ENCODE measurements at regions not wholly inside any gene's neighbourhood (a gene's known extent, or its start where the extent isn't known, plus 50 kb on each side); places are given as distances from the start of the nearest gene placed in this dataset.

DNA sequence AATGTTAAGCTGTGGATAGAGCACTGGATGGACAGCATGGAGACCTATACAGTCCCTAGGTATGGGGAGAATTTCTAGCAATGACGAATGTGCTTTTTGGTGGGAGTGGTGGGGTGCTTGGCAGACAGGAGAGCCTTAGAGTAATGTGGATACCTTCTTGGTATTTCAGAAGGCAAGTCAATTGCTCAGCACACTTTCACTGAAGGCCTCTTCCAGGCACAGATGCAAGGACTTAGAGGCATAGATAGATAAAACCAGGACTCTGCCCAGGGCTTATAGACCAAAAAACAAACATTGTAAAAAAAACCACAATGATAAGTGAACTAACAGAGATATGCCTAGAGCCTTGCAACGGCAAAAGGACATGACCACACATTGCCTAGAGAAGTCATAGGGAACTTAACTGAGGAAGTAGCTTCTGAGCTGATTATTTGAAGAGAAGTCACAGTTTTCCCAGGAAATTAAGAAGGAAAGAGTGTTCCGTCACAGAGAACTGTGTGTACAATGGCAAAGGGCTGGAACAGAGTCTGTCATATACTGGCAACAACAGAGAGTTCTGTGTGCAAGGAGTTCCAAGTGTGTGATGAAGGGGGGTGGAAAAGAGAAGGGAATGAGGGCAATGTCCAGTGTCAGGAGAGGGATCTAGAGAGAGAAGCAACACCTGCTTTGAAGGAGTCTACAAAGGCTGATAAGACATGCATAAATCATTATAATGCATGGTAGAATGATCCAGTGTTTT lies 65.9 kb upstream of the PICALM start:
- peaks cover 3% of the 10 kb centered on the region for H3K36me3 Mint-ChIP-seq (ENCODE audit: insufficient read depth)
- ATAC-seq (replicated peaks) = no peak
- no peaks in the 10 kb centered on the region for H3K27me3 Mint-ChIP-seq
- peaks cover 10 to 25% of the 10 kb centered on the region in 2 donors for H3K4me1 Mint-ChIP-seq (ENCODE audit: low read depth in 2 of 2)
- DNase-seq = no peak
- no peak overlapping the region for H3K4me3 Mint-ChIP-seq
- H3K9me3 Mint-ChIP-seq = no peaks in the 10 kb centered on the region
- no peak overlapping the region for H3K27ac Mint-ChIP-seq

DNA sequence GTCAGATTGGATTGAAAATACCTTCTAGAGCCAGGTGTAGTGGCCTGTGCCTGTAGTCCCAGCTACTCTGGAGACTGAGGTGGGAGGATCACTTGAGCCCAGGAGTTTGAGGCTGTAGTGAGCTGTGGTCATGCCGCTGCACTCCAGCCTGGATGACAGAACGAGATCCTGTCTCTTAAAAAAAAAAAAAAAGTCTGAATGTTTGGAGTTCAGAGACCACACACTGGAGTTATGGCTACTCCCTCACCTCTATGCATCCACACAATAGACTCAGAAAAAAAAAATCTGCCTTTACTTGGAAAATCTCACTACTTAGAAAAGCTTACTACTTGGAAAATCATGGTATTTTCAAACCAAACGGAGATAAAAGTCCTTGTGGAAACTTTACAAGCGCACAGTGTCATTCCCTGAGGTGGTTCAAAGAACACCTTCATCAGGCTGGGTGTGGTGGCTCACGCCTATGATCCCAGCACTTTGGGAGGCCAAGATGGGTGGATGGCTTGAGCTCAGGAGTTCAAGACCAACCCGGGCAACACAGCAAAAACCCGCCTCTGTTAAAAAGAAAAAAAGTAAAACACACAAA lies 63.9 kb upstream of the PICALM start:
- Mint-ChIP-seq H3K4me1 (ENCODE audit: low read depth in 2 of 2) (peaks cover 2 to 9% of the 10 kb centered on the region in 2 donors), H3K9me3 (no peaks in the 10 kb centered on the region), H3K27ac (no peak overlapping the region), H3K27me3 (no peaks in the 10 kb centered on the region), H3K36me3 (ENCODE audit: insufficient read depth) (no peaks in the 10 kb centered on the region), H3K4me3 (no peak overlapping the region)
- DNase-seq (no peak), ATAC-seq (replicated peaks) (no peak)

DNA sequence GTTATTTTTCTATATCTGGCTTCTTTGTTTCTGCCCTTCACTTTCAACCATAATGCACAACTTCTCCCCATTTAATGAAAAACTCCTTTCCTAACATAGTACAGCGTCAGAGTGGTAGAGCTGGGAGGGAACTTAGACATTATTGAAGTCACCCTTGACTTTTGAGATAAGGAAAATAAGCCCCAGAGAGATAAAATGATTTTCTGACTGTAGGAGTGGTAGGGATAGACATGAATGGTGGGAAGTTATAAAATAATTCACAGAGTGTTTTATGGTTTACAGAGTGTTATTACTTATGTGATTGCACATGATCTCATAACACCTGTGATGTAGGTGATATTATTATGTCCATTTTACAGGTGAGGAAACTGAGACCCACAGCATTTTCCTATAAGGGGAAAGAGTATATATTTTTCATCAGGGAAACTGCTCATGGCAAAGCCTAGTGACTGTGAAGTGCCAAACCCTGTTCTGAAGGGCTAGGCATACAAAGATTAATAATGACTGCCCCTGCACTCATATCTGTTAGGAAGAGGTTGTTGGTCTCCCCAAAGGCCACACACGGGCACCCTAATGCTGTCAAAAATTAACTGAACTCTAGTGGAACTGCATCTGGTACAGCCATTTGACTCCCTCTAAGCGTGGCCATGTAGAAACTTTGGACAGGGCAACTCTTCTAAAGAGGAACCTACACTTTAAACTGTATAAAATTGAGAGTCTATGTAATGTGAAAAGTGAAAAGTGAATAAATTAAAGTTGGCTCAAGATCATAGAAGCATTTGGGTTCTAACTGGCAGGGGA lies 61.1 kb upstream of the PICALM start:
- Mint-ChIP-seq H3K4me1 (ENCODE audit: low read depth in 2 of 2) (peaks cover under 1 to 3% of the 10 kb centered on the region in 2 donors), H3K36me3 (ENCODE audit: insufficient read depth) (no peaks in the 10 kb centered on the region), H3K9me3 (no peaks in the 10 kb centered on the region), H3K27ac (no peak overlapping the region), H3K4me3 (no peak overlapping the region), H3K27me3 (no peaks in the 10 kb centered on the region)
- DNase-seq (no peak), ATAC-seq (replicated peaks) (no peak)

- DNase-seq (no peak), ATAC-seq (replicated peaks) (no peak)
- no peaks in the 10 kb centered on the region for H3K36me3 Mint-ChIP-seq (ENCODE audit: insufficient read depth)
- no peak overlapping the region for H3K4me3 Mint-ChIP-seq
- no peaks in the 10 kb centered on the region for H3K27me3 Mint-ChIP-seq
- no peaks in the 10 kb centered on the region for H3K9me3 Mint-ChIP-seq
- H3K27ac Mint-ChIP-seq = no peak overlapping the region
- H3K4me1 Mint-ChIP-seq (ENCODE audit: low read depth in 2 of 2) = peaks cover 0 to 6% of the 10 kb centered on the region in 2 donors
Measured at GRCh38 chr11:86128914-86129313, 60.0 kb upstream of the PICALM start.

DNA sequence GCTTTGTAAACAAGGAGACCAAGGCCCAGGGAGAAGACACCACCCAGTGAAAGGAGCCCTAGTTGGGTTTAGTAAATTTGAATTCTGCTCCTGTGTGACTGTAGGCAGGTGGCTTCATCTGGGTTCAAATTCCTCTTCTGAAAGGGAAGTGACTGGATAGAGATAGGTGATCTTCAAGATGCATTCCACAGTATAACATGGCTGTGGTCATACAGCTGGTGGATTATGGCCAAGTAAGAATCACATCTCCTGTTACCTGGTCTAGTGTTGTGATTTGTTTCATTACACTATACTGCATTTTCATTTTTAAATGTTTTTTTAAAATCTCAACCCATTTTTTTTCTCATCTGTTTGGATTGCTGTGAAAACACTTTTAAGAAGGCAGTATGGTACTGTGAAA lies 58.0 kb upstream of the PICALM start:
- Mint-ChIP-seq H3K36me3 (ENCODE audit: insufficient read depth) (no peaks in the 10 kb centered on the region), H3K27me3 (no peaks in the 10 kb centered on the region), H3K4me3 (no peak overlapping the region), H3K9me3 (no peaks in the 10 kb centered on the region), H3K27ac (no peak overlapping the region), H3K4me1 (ENCODE audit: low read depth in 2 of 2) (peaks cover 0 to 6% of the 10 kb centered on the region in 2 donors)
- ATAC-seq (replicated peaks) (no peak), DNase-seq (no peak)

DNA sequence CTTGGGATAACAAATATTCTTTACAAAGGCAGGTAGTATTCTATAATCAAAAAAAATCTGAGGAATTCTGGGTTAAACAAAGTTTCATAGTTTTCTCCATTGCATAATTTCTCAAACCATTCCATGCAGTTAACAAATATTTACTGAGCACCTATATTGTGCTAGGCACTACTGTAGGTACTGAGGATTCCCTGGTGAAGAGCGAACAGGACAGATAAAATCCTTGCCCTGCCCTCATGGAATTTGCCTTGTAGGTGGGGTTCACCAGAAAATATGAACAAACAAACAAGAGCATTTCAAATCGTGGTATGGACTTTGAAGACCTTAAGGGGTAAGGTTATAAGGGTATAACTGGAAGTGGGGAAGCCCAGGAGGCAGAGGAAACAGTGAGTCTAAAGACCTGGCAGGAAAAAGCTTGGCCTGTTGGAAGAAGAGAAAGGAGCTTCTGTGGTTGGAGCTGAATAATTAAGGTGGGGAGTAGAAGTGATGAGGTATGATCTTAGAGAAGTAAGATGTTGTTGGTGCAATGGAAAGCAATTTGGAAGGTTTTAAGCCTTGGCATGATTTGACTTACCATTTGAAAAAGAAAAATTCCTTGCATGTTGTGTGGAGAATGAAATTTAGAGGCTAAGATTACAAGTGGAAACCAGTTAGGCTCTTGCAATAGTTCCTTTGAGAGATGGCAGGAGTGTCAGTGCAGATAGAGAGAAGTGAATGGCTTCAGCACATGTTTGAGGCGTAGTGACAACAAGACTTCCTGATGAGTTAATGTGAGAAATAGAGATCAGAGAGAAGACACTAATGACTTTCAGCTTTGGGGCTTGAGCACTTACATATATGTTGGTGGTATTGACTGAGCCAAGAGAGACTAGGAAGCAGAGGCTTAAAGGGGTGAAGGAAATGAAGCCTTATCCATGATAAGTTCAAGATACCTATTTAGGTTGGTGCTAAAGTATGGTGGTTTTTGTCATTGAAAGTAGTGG lies 55.7 kb upstream of the PICALM start:
- H3K9me3 Mint-ChIP-seq = no peaks in the 10 kb centered on the region
- ATAC-seq (replicated peaks) (no peak), DNase-seq (no peak)
- no peaks in the 10 kb centered on the region for H3K36me3 Mint-ChIP-seq (ENCODE audit: insufficient read depth)
- H3K27me3 Mint-ChIP-seq = no peaks in the 10 kb centered on the region
- H3K4me1 Mint-ChIP-seq (ENCODE audit: low read depth in 2 of 2) = peaks cover 0 to 6% of the 10 kb centered on the region in 2 donors
- H3K4me3 Mint-ChIP-seq = no peak overlapping the region
- H3K27ac Mint-ChIP-seq = no peak overlapping the region

DNA sequence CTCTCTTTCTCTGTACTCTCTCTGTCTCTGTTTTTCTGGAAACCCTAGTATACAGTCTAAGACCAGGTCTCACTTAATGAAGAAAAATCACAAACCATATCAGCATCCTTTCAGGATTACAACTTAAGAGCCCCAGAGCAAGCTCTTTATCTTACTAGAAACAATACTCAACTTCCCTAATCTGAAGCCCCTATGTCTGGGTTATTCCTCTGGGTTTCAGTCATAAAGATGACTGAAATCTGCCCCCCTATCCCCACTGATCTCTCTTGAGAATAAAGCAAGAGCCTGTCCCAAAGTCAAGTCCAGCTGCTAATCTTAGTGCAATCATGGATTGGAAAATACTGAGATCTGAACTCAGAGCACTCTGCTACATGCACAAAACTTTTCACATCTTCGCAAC lies 53.9 kb upstream of the PICALM start:
- H3K27ac Mint-ChIP-seq = no peak overlapping the region
- no peaks in the 10 kb centered on the region for H3K9me3 Mint-ChIP-seq
- ATAC-seq (replicated peaks) = no peak
- H3K27me3 Mint-ChIP-seq = no peaks in the 10 kb centered on the region
- no peak overlapping the region for H3K4me3 Mint-ChIP-seq
- H3K36me3 Mint-ChIP-seq (ENCODE audit: insufficient read depth) = no peaks in the 10 kb centered on the region
- no peak for DNase-seq
- H3K4me1 Mint-ChIP-seq (ENCODE audit: low read depth in 2 of 2) = peaks cover 0 to 6% of the 10 kb centered on the region in 2 donors

- Mint-ChIP-seq H3K9me3 (no peaks in the 10 kb centered on the region), H3K4me3 (no peak overlapping the region), H3K36me3 (ENCODE audit: insufficient read depth) (no peaks in the 10 kb centered on the region), H3K27me3 (no peaks in the 10 kb centered on the region), H3K4me1 (ENCODE audit: low read depth in 2 of 2) (peaks cover 13 to 23% of the 10 kb centered on the region in 2 donors), H3K27ac (no peak overlapping the region)
- DNase-seq = no peak
- ATAC-seq (replicated peaks) = no peak
Measured at GRCh38 chr11:86120807-86121206, 51.9 kb upstream of the PICALM start.

DNA sequence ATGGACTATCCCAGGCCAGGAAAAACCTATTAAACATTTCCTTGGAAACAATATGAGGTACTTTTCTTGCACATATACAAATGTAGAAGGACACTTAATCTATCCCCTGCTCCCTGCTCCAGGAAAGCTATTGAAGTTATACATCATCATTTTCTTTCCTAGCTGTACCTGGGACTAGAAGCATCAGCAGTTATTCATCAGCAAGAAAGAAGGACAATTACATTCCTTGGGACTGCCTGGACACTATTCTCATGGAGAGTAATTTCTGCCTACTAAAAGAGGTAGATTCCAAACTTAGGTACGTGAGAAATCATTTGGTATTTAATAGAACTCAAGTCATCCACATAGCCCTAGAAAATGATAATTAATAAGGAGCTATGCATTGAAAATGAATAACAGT lies 51.0 kb upstream of the PICALM start:
- ATAC-seq (replicated peaks) = no peak

GRCh38 chr11:86119077-86119476 lies 50.2 kb upstream of the PICALM start:
- Mint-ChIP-seq H3K9me3 (no peaks in the 10 kb centered on the region), H3K4me3 (no peak overlapping the region), H3K36me3 (ENCODE audit: insufficient read depth) (no peaks in the 10 kb centered on the region), H3K27ac (no peak overlapping the region), H3K4me1 (ENCODE audit: low read depth in 2 of 2) (peaks cover 15 to 20% of the 10 kb centered on the region in 2 donors), H3K27me3 (no peaks in the 10 kb centered on the region)
- ATAC-seq (replicated peaks) (no peak), DNase-seq (no peak)

More for the DNA sequence above, 51.0 kb upstream of the PICALM start:
- H3K4me3 Mint-ChIP-seq = no peak overlapping the region
- peaks cover 15 to 27% of the 10 kb centered on the region in 2 donors for H3K4me1 Mint-ChIP-seq (ENCODE audit: low read depth in 2 of 2)
- DNase-seq = no peak
- H3K27ac Mint-ChIP-seq = no peak overlapping the region
- H3K27me3 Mint-ChIP-seq = no peaks in the 10 kb centered on the region
- H3K36me3 Mint-ChIP-seq (ENCODE audit: insufficient read depth) = no peaks in the 10 kb centered on the region
- H3K9me3 Mint-ChIP-seq = no peaks in the 10 kb centered on the region

Data from effector memory CD8-positive, alpha-beta T cell (primary cell).